Activated T-helper 2 cell treated with anti-CD3 and anti-CD28 coated beads, Interferon-gamma antibody, Interleukin-2, Interleukin-4, amounts not matched to agents 10 μg/mL and 5 μg/mL and 100 μg/mL, durations not matched to agents 14 hours and 24 hours and 36 hours (primary cell): ENCODE measurements at regions not wholly inside any gene's neighbourhood (a gene's known extent, or its start where the extent isn't known, plus 50 kb on each side); places are given as distances from the start of the nearest gene placed in this dataset.
"Not testable (repeated sequence)": the region's sequence is repeated elsewhere in the genome, so short reads cannot be mapped to it uniquely, and the experiment has no call there.

Experiments used
- DNase-seq: peaks from one replicate; pipeline ENCODE4 v3.0.0; 2021; ENCODE audit warnings: low spot score
- H3K27ac Mint-ChIP-seq: one replicate; pipeline ENCODE4 v1.8.0; 2021; ENCODE audit warnings: mixed read lengths
- H3K27me3 Mint-ChIP-seq: one replicate; pipeline ENCODE4 v1.8.0; 2021; ENCODE audit warnings: low read depth, mixed read lengths
- H3K36me3 Mint-ChIP-seq: one replicate; pipeline ENCODE4 v1.8.0; 2021; ENCODE audit warnings: low read depth, mixed read lengths
- H3K4me1 Mint-ChIP-seq: one replicate; pipeline ENCODE4 v1.8.0; 2021; ENCODE audit warnings: low read depth, mixed read lengths
- H3K4me3 Mint-ChIP-seq: one replicate; pipeline ENCODE4 v1.8.0; 2021; ENCODE audit warnings: low read depth, mild to moderate bottlenecking, moderate library complexity, mixed read lengths
- H3K9me3 Mint-ChIP-seq: one replicate; pipeline ENCODE4 v1.8.0; 2021; ENCODE audit warnings: mixed read lengths
- intact Hi-C: fragments of 100-400 bp; cut with micrococcal nuclease; formaldehyde crosslinking; loops from one replicate; pipeline ENCODE4 v1.15.1; 2023

DNA sequence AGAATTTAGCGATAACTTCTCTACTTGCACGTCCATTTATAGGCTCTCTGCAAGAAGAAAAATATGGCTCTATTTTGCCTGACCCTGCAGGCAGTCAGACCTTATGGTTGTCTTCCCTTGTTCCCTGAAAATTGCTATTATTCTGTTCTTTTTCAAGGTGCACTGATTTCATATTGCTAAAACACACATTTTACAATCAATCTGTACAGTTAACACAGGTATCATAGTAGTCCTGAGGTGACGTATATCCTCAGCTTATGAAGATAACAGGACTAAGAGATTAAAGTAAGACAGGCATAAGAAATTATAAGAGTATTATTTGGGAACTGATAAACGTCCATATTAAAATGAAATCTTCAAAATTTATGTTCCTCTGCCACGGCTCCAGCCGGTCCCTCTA is 197.0 kb downstream of the SLCO4C1 start:
- intact Hi-C loops, H3K4me1 Mint-ChIP-seq, H3K27ac Mint-ChIP-seq, H3K4me3 Mint-ChIP-seq, DNase-seq, H3K36me3 Mint-ChIP-seq, H3K27me3 Mint-ChIP-seq, H3K9me3 Mint-ChIP-seq: not testable (repeated sequence)

DNA sequence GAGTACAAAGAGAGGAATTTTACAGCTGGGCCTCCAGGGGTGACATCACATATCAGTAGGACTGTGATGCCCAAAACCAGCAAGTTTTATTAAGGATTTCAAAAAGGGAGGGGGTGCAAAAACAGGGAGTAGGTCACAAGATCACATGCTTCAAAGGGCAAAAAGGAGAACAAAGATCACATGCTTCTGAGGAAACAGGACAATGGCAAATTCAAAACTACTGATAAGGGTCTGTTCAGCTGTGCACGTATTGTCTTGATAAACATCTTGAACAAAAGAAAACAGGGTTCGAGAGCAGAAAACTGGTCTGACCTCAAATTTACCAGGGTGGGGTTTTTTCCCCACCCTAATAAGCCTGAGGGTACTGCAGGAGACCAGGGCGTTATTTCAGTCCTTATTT is 197.5 kb downstream of the SLCO4C1 start:
- H3K4me3 Mint-ChIP-seq = not testable (repeated sequence)

DNA sequence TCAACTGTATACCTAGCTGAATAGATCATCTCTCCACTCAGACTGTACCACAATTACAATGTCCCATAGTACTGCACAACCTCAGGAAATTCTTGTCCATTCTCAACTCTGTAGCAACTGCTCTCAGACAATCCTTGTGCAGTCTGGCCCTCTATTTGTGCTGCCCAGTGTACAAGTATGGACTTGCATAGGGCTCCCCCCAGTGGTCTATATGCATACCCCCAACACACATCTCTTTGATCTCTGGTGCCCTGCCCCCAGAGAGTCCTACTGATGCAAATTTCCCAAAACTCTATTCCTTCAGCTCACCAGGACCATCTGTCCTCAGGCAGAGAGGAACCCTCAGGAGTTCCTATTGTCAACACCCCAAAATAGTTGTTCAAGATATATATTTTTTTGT is 205.3 kb downstream of the SLCO4C1 start:
- no peaks in the 10 kb centered on the region for H3K36me3 Mint-ChIP-seq
- no peak for DNase-seq
- H3K27me3 Mint-ChIP-seq = no peaks in the 10 kb centered on the region
- intact Hi-C loops = no loop called here
- no peak overlapping the region for H3K4me3 Mint-ChIP-seq
- no peaks in the 10 kb centered on the region for H3K9me3 Mint-ChIP-seq
- no peaks in the 10 kb centered on the region for H3K4me1 Mint-ChIP-seq
- H3K27ac Mint-ChIP-seq = no peak overlapping the region

More for the DNA sequence above, 197.5 kb downstream of the SLCO4C1 start:
- H3K27me3 Mint-ChIP-seq, intact Hi-C loops, H3K27ac Mint-ChIP-seq, H3K9me3 Mint-ChIP-seq, DNase-seq, H3K36me3 Mint-ChIP-seq, H3K4me1 Mint-ChIP-seq: not testable (repeated sequence)

- no peak overlapping the region for H3K4me3 Mint-ChIP-seq
- no peak overlapping the region for H3K27ac Mint-ChIP-seq
- H3K36me3 Mint-ChIP-seq = no peaks in the 10 kb centered on the region
- DNase-seq = no peak
- no peaks in the 10 kb centered on the region for H3K9me3 Mint-ChIP-seq
- no peaks in the 10 kb centered on the region for H3K4me1 Mint-ChIP-seq
- intact Hi-C loops = no loop called here
- H3K27me3 Mint-ChIP-seq = no peaks in the 10 kb centered on the region
Measured at GRCh38 chr5:102089883-102090282, 206.2 kb downstream of the SLCO4C1 start.

GRCh38 chr5:102087906-102088305 is 208.2 kb downstream of the SLCO4C1 start:
- Mint-ChIP-seq H3K27me3 (no peaks in the 10 kb centered on the region), H3K4me3 (no peak overlapping the region), H3K36me3 (no peaks in the 10 kb centered on the region), H3K9me3 (peaks cover 9% of the 10 kb centered on the region), H3K27ac (no peak overlapping the region), H3K4me1 (no peaks in the 10 kb centered on the region)
- intact Hi-C loops = no loop called here
- DNase-seq = no peak

- Mint-ChIP-seq H3K4me1 (no peaks in the 10 kb centered on the region), H3K27me3 (no peaks in the 10 kb centered on the region), H3K9me3 (peaks cover 9% of the 10 kb centered on the region), H3K36me3 (no peaks in the 10 kb centered on the region), H3K4me3 (no peak overlapping the region), H3K27ac (no peak overlapping the region)
- intact Hi-C loops = no loop called here
- DNase-seq = no peak
Measured at GRCh38 chr5:102080288-102080687, 215.8 kb downstream of the SLCO4C1 start.

GRCh38 chr5:102077920-102078319 is 218.2 kb downstream of the SLCO4C1 start:
- Mint-ChIP-seq H3K9me3 (peaks cover under 1% of the 10 kb centered on the region), H3K36me3 (no peaks in the 10 kb centered on the region), H3K27me3 (no peaks in the 10 kb centered on the region), H3K4me1 (no peaks in the 10 kb centered on the region), H3K27ac (no peak overlapping the region), H3K4me3 (no peak overlapping the region)
- intact Hi-C loops = no loop called here
- no peak for DNase-seq

DNA sequence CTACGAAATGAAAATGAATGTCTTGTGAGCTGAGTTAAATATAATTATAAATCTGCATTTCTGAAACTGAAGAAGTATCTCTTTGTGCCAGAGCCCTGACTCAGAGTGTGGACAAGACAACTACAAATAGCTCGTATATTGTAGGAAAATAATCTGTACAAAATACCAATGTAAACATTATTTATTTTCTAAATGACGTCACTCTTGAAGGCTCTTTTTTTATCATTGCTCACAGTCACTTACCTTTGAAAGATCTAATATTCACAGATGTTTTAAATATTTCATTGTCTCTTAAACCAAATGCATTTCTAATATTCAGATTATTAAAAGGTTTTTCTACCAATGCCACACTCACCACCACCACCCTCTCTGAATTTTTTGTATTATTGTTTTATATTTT is 226.1 kb downstream of the SLCO4C1 start:
- Mint-ChIP-seq H3K9me3 (no peaks in the 10 kb centered on the region), H3K4me1 (no peaks in the 10 kb centered on the region), H3K27ac (no peak overlapping the region), H3K27me3 (no peaks in the 10 kb centered on the region), H3K36me3 (no peaks in the 10 kb centered on the region), H3K4me3 (no peak overlapping the region)
- no peak for DNase-seq
- intact Hi-C loops = no loop called here

DNA sequence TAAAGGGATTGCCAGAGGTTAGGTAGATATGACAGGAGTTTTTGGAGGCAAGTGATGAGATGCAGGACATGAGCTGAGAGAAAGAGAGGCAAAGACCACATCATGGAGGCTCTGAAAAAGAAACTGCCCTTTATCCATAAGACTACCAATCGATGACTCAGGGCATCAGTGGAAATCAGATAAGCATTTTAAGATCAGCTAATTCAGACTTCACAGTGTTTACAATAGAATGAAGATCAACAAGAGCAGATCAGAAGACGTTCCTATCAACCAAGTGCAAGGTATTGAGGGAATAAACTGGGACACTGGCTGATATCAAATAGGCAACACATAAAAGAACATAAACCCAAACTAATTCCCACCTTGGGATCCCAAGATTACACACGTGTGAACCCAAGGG is 227.2 kb downstream of the SLCO4C1 start:
- Mint-ChIP-seq H3K9me3 (no peaks in the 10 kb centered on the region), H3K36me3 (no peaks in the 10 kb centered on the region), H3K27me3 (no peaks in the 10 kb centered on the region), H3K27ac (no peak overlapping the region), H3K4me3 (no peak overlapping the region), H3K4me1 (no peaks in the 10 kb centered on the region)
- no peak for DNase-seq
- intact Hi-C loops = no loop called here

DNA sequence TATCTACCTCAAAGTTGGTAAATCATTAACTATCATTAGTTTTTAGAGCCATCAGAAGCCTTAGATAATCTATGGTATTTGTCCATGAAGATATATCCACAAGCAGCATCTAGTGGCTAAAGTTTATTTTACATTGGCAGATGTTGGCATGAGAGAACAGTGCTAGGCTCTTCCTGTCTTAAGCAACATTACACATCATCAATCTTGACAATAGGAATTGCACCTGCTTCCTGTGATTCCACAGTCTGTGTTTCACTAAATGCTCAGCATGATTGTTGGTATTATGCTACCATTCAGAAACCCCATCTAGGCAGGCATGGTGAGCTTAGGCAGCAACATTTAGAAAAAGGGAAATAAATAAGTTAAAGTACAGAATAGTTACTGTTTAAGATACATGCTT is 246.6 kb downstream of the SLCO4C1 start:
- Mint-ChIP-seq H3K4me1 (no peaks in the 10 kb centered on the region), H3K27ac (no peak overlapping the region), H3K27me3 (no peaks in the 10 kb centered on the region), H3K36me3 (no peaks in the 10 kb centered on the region), H3K9me3 (no peaks in the 10 kb centered on the region), H3K4me3 (no peak overlapping the region)
- intact Hi-C loops = no loop called here
- no peak for DNase-seq

GRCh38 chr5:102048940-102049339 is 247.1 kb downstream of the SLCO4C1 start:
- intact Hi-C loops = no loop called here
- Mint-ChIP-seq H3K27me3 (no peaks in the 10 kb centered on the region), H3K27ac (no peak overlapping the region), H3K4me1 (no peaks in the 10 kb centered on the region), H3K9me3 (no peaks in the 10 kb centered on the region), H3K36me3 (no peaks in the 10 kb centered on the region), H3K4me3 (no peak overlapping the region)
- no peak for DNase-seq

DNA sequence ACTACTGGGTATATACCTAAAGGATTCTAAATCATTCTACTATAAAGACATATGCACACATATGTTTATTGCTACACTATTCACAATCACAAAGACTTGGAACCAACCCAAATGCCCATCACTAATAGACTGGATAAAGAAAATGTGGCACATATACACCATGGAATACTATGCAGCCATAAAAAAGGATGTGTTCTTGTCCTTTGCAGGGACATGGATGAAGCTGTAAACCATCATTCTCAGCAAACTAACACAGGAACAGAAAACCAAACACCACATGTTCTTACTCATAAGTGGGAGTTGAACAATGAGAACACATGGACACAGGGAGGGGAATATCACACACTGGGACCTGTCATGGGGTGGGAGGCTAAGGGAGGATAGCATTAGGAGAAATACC is 249.0 kb downstream of the SLCO4C1 start:
- DNase-seq, H3K9me3 Mint-ChIP-seq, H3K4me3 Mint-ChIP-seq, H3K27ac Mint-ChIP-seq, H3K36me3 Mint-ChIP-seq, intact Hi-C loops, H3K4me1 Mint-ChIP-seq, H3K27me3 Mint-ChIP-seq: not testable (repeated sequence)

GRCh38 chr5:102040326-102040725 is 255.8 kb downstream of the SLCO4C1 start:
- Mint-ChIP-seq H3K4me1 (no peaks in the 10 kb centered on the region), H3K36me3 (no peaks in the 10 kb centered on the region), H3K9me3 (no peaks in the 10 kb centered on the region), H3K27ac (no peak overlapping the region), H3K4me3 (no peak overlapping the region), H3K27me3 (no peaks in the 10 kb centered on the region)
- intact Hi-C loops = no loop called here
- DNase-seq = no peak

GRCh38 chr5:102036927-102037326 is 259.2 kb downstream of the SLCO4C1 start:
- no peak overlapping the region for H3K4me3 Mint-ChIP-seq
- no peaks in the 10 kb centered on the region for H3K36me3 Mint-ChIP-seq
- H3K9me3 Mint-ChIP-seq = no peaks in the 10 kb centered on the region
- H3K27me3 Mint-ChIP-seq = no peaks in the 10 kb centered on the region
- intact Hi-C loops = no loop called here
- no peak for DNase-seq
- H3K4me1 Mint-ChIP-seq = no peaks in the 10 kb centered on the region
- no peak overlapping the region for H3K27ac Mint-ChIP-seq
